KMS-11 (cell line): ENCODE measurements at regions not wholly inside any gene's neighbourhood (a gene's known extent, or its start where the extent isn't known, plus 50 kb on each side); places are given as distances from the start of the nearest gene placed in this dataset.

Source experiments
- H2AFZ ChIP-seq: fragments of 200-600 bp; sonication (generic); 2 replicates; pipeline ENCODE4 v1.6.1; 2016; ENCODE audit warnings: antibody characterized with exemption, mixed run types, low read depth
- H3K27ac ChIP-seq: fragments of 200-600 bp; sonication (generic); 2 replicates; pipeline ENCODE4 v1.6.1; 2016; ENCODE audit warnings: mild to moderate bottlenecking, mixed run types
- H3K27me3 ChIP-seq: fragments of 200-600 bp; sonication (generic); 2 replicates; pipeline ENCODE4 v1.6.1; 2017; ENCODE audit warnings: mild to moderate bottlenecking, low read depth, mixed run types, moderate library complexity; ENCODE audit not compliant: insufficient read depth
- H3K36me3 ChIP-seq: fragments of 200-600 bp; sonication (generic); 2 replicates; pipeline ENCODE4 v1.6.1; 2017; ENCODE audit warnings: mild to moderate bottlenecking, mixed run types; ENCODE audit not compliant: insufficient read depth
- H3K4me1 ChIP-seq: fragments of 200-600 bp; sonication (generic); 2 replicates; pipeline ENCODE4 v1.6.1; 2016; ENCODE audit warnings: mild to moderate bottlenecking, low read depth, mixed run types; ENCODE audit not compliant: poor library complexity, severe bottlenecking
- H3K4me2 ChIP-seq: fragments of 200-600 bp; sonication (generic); 2 replicates; pipeline ENCODE4 v1.7.0; 2016; ENCODE audit warnings: mild to moderate bottlenecking, mixed run types
- H3K4me3 ChIP-seq: fragments of 200-600 bp; sonication (generic); IDR thresholded peaks from 2 replicates; pipeline ENCODE4 v1.6.1; 2017; ENCODE audit warnings: low read depth, low read length, mixed read lengths; ENCODE audit not compliant: insufficient read depth
- H3K79me2 ChIP-seq: fragments of 200-600 bp; sonication (generic); 2 replicates; pipeline ENCODE4 v1.6.1; 2016; ENCODE audit warnings: low read depth, mixed run types; ENCODE audit not compliant: insufficient read depth
- H3K9ac ChIP-seq: fragments of 200-600 bp; sonication (generic); 2 replicates; pipeline ENCODE4 v1.6.1; 2016; ENCODE audit warnings: mild to moderate bottlenecking, mixed run types
- H4K20me1 ChIP-seq: fragments of 200-600 bp; sonication (generic); 2 replicates; pipeline ENCODE4 v1.6.1; 2016; ENCODE audit warnings: mild to moderate bottlenecking, mixed run types; ENCODE audit not compliant: insufficient read depth
- TF ChIP-seq, protein P1 (sequence below): fragments of 200-600 bp; sonication (generic); conservative IDR thresholded peaks from 2 replicates; pipeline ENCODE4 v1.6.1; 2017; ENCODE audit warnings: low read depth, mild to moderate bottlenecking, antibody characterized with exemption, low read length, moderate library complexity, mixed read lengths

GRCh38 chr11:104531075-104531474 lies 367.1 kb upstream of the PDGFD start:
- Histone ChIP-seq H2AFZ (no peak overlapping the region), H3K36me3 (no peaks in the 10 kb centered on the region), H3K27ac (no peak overlapping the region), H4K20me1 (no peaks in the 10 kb centered on the region), H3K79me2 (no peaks in the 10 kb centered on the region), H3K4me2 (no peak overlapping the region), H3K9ac (no peak overlapping the region), H3K4me1 (no peaks in the 10 kb centered on the region), H3K27me3 (no peaks in the 10 kb centered on the region), H3K4me3 (no peak overlapping the region)
- TF ChIP-seq, protein P1, sequence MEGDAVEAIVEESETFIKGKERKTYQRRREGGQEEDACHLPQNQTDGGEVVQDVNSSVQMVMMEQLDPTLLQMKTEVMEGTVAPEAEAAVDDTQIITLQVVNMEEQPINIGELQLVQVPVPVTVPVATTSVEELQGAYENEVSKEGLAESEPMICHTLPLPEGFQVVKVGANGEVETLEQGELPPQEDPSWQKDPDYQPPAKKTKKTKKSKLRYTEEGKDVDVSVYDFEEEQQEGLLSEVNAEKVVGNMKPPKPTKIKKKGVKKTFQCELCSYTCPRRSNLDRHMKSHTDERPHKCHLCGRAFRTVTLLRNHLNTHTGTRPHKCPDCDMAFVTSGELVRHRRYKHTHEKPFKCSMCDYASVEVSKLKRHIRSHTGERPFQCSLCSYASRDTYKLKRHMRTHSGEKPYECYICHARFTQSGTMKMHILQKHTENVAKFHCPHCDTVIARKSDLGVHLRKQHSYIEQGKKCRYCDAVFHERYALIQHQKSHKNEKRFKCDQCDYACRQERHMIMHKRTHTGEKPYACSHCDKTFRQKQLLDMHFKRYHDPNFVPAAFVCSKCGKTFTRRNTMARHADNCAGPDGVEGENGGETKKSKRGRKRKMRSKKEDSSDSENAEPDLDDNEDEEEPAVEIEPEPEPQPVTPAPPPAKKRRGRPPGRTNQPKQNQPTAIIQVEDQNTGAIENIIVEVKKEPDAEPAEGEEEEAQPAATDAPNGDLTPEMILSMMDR, result no peak

DNA sequence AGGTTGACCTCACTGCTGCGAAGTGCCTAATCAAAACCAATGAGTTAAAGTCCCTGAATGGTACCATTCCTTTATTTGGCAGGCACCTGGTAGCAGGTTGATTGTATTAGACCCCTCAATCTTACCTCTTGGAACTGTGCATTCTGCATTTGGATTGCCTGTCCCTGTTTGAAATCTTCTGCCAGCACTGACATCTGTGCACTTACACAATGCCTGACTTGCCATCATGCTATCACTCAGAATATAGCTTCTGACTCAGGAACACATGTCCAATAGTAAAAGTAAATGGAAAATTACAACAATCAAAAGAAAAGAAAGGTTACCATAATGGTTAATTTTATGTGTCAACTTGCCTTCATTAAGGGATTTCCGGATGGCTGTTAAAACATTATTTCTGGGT lies 366.0 kb upstream of the PDGFD start:
- no peak overlapping the region for H3K4me3 ChIP-seq
- no peaks in the 10 kb centered on the region for H4K20me1 ChIP-seq
- no peak overlapping the region for H2AFZ ChIP-seq
- no peaks in the 10 kb centered on the region for H3K27me3 ChIP-seq
- H3K4me1 ChIP-seq, result no peaks in the 10 kb centered on the region
- H3K79me2 ChIP-seq, result no peaks in the 10 kb centered on the region
- no peak overlapping the region for H3K4me2 ChIP-seq
- no peak overlapping the region for H3K9ac ChIP-seq
- no peaks in the 10 kb centered on the region for H3K36me3 ChIP-seq
- TF ChIP-seq, protein P1, result no peak
- no peak overlapping the region for H3K27ac ChIP-seq

DNA sequence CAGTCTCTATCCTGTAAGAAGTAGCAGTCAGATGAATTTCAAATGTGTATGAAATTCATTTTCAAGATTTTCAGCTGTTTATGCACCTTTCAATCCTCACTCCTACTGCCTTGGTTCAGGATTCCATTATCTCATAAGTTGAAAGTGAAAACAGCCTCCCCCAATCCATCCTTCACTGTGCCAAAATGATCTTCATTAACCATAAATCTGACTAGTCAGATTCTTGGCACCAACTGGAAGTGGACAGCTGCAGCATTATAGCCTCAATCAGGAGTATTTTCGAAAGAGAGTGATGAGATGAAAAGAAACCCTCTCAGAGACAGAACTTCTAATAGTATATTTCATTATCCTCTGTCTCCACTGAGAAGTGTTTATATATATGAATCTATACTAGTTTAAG lies 365.3 kb upstream of the PDGFD start:
- Histone ChIP-seq H3K4me3 (no peak overlapping the region), H3K9ac (no peak overlapping the region), H3K27ac (no peak overlapping the region), H2AFZ (no peak overlapping the region), H3K36me3 (no peaks in the 10 kb centered on the region), H3K4me2 (no peak overlapping the region), H3K79me2 (no peaks in the 10 kb centered on the region), H4K20me1 (no peaks in the 10 kb centered on the region), H3K27me3 (no peaks in the 10 kb centered on the region), H3K4me1 (no peaks in the 10 kb centered on the region)
- TF ChIP-seq, protein P1, result no peak

GRCh38 chr11:104526006-104526405 lies 362.1 kb upstream of the PDGFD start:
- H3K36me3 ChIP-seq, result no peaks in the 10 kb centered on the region
- no peak overlapping the region for H2AFZ ChIP-seq
- TF ChIP-seq, protein P1, result no peak
- no peaks in the 10 kb centered on the region for H3K4me1 ChIP-seq
- no peak overlapping the region for H3K4me2 ChIP-seq
- no peaks in the 10 kb centered on the region for H4K20me1 ChIP-seq
- H3K79me2 ChIP-seq, result no peaks in the 10 kb centered on the region
- no peak overlapping the region for H3K27ac ChIP-seq
- H3K9ac ChIP-seq, result no peak overlapping the region
- no peak overlapping the region for H3K4me3 ChIP-seq
- H3K27me3 ChIP-seq, result no peaks in the 10 kb centered on the region
